Tibial nerve (tissue), 4 donors: ENCODE measurements at regions not wholly inside any gene's neighbourhood (a gene's known extent, or its start where the extent isn't known, plus 50 kb on each side); places are given as distances from the start of the nearest gene placed in this dataset.

Source experiments
- EP300 ChIP-seq, 2 donors: sonication (generic); formaldehyde crosslinking; IDR thresholded peaks; one replicate each; pipeline ENCODE4 v1.6.1; 2017; ENCODE audit warnings: antibody characterized with exemption in 2 of 2, mild to moderate bottlenecking in 1 of 2
- POLR2A ChIP-seq, 2 donors: fragments of 450-650 bp; IDR thresholded peaks; one replicate each; pipeline ENCODE4 v1.6.1; 2017; ENCODE audit warnings: antibody characterized with exemption in 2 of 2, mild to moderate bottlenecking in 2 of 2, moderate library complexity in 2 of 2
- TF ChIP-seq, protein P1 (sequence below), 5 experiments: fragments of 200-600 bp in 3 of 5; fragments of 450-650 bp in 2 of 5; sonication (generic) in 3 of 5; IDR thresholded peaks; one replicate each; pipeline ENCODE4 v1.5.1; 2016 to 2019; ENCODE audit warnings: antibody characterized with exemption in 5 of 5, mild to moderate bottlenecking in 3 of 5, moderate library complexity in 2 of 5

DNA sequence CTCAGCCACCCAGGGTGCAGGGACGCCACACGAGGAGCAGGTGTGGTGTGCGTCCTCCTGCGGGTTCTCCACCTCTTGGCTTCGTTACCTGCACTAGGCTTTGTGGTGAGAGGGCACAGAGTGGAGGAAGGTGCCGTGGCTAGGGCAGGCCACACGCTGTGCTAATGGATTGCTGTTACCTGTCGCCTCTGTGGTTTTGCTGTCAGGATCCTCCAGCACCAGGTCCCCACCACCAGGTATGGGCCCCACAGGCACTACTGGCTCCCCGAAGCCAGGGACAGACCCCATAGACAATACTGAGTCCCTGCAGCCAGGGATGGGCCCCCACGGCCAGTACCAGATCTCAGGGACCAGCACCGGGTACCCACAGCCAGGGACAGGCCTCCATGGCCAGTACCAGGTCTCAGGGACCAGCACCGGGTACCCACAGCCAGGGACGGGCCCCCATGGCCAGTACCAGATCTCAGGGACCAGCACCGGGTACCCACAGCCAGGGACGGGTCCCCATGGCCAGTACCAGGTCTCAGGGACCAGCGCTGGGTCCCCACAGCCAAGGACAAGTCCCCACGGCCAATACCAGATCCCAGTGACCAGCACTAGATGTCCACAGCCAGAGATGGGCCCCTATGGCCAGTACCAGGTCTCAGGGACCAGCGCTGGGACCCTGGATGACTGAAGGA, 315.6 kb downstream of the SEC14L1 start:
- TF ChIP-seq POLR2A (IDR thresholded peaks at IDR 0.05) (no peak), EP300 (IDR thresholded peaks at IDR 0.05) (no peak)
- TF ChIP-seq, protein P1, sequence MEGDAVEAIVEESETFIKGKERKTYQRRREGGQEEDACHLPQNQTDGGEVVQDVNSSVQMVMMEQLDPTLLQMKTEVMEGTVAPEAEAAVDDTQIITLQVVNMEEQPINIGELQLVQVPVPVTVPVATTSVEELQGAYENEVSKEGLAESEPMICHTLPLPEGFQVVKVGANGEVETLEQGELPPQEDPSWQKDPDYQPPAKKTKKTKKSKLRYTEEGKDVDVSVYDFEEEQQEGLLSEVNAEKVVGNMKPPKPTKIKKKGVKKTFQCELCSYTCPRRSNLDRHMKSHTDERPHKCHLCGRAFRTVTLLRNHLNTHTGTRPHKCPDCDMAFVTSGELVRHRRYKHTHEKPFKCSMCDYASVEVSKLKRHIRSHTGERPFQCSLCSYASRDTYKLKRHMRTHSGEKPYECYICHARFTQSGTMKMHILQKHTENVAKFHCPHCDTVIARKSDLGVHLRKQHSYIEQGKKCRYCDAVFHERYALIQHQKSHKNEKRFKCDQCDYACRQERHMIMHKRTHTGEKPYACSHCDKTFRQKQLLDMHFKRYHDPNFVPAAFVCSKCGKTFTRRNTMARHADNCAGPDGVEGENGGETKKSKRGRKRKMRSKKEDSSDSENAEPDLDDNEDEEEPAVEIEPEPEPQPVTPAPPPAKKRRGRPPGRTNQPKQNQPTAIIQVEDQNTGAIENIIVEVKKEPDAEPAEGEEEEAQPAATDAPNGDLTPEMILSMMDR (IDR thresholded peaks at IDR 0.05), result no peak
